NCI-H510A treated with DMSO at 0.1 percent for 48 hours (cell line): ENCODE measurements at regions not wholly inside any gene's neighbourhood (a gene's known extent, or its start where the extent isn't known, plus 50 kb on each side); places are given as distances from the start of the nearest gene placed in this dataset.
"Not testable (repeated sequence)": the region's sequence is repeated elsewhere in the genome, so short reads cannot be mapped to it uniquely, and the experiment has no call there.

Experiments used
- DNase-seq: peaks from one replicate; lab custom pipeline; 2025; lab: John Stamatoyannopoulos, UW

DNA sequence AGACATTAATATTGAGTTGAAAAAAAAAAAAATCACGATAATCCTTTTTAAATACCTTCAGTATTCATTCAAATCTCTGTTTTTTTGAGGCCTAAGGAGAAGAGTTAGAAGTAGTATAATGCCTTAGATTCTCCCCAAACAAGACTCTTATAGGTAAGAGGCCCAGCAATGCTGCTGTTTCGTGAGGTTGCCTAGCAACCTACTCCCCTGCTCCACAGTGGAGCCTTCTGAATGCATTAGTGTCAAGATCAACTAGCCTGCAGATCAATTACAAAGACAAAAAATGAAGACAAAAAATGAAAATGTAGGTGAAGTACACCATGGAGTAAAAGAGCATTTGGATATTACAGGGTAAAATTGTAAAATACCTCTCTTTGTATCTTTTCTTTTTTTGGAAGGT is 229.8 kb upstream of the LUZP2 start:
- DNase-seq, result no peak

DNA sequence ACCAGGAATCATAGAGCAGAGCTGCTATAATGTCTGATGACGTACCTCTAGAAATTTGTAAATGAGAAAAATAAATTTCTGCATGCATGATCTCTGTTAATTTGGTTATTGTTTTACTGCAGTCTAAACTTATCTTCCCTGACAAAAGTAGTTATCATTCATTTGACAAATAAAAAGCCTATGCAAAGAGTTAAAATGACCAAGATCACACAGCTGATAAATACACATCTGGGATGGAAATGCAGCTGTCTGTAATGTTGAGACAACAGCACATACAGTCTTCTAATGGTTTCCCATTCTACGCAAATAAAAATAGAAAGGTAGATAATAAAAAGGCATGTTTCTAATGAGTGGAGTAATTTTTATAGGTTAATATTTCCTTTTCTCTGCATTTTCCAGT is 225.1 kb upstream of the LUZP2 start:
- DNase-seq, result no peak

DNA sequence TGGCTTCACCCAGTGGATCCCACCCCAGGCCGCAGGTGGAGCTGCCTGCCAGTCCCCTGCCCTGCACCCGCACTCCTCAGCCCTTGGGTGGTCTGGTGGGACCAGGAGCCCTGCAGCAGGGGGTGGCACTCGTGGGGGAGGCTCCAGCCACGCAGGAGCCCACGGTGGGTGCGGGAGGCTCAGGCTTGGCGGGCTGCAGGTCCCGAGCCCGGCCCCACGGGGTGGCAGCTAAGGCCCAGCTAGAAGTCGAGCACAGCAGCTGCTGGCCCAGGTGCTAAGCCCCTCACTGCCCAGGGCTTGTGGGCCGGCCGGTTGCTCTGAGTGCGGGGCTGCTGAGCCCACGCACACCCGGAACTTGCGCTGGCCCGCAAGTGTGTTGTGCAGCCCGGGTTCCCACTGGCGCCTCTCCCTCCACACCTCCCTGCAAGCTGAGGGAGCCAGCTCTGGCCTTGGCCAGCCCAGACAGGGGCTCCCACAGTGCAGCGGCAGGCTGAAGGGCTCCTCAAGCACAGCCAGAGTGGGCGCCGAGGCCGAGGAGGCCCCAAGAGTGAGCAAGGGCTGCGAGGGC is 222.6 kb upstream of the LUZP2 start:
- DNase-seq, result not testable (repeated sequence)

DNA sequence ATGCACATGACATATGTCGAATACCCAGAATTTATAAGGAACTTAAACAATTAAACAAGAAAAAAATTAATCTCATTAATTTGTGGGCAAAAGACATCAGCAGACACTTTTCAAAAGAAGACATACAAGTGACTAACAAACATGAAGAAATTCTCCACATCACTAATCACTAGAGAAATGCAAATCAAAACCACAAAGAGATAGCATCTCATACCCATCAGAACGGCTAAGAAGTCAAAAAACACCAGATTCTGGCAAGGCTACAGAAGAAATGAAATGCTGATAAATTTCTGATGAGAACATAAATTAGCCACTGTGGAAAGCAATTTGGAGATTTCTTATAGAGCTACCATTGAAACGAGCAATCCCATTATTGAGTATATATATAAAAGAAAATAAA is 210.6 kb upstream of the LUZP2 start:
- no peak for DNase-seq

DNA sequence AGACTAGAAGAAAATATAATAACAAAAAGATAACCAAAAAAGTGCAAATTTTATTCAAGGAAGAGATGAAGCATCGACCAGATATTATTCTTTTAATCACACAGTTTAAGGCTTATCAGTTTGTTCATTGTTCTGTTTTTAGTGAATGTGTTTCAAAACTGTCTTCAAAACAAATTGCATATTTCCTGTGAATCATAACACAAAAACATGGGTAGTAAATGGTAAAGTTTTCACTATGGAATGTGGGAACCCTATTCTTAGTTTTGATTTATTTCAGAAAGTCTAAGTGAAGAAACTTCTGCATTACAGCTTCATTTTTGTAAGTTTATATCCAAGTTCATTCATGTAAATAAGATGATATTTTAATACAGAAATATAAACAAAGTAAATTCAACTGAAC is 207.6 kb upstream of the LUZP2 start:
- DNase-seq, result no peak

DNA sequence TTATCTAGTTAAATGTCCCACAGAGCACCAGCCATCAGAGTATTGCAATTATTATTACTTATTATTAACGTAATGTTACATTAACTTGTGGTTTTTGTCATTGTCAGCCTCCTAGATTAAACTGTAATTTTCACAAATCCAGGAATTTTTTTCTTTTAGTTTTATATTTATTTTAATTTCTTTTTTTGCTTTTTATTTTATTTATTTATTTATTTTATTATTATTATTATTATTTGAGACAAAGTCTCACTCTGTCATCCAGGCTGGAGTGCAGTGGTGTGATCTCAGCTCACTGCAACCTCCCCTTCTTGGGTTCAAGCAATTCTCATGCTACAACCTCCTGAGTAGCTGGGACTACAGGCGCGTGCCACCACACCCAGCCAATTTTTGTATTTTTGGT is 202.9 kb upstream of the LUZP2 start:
- no peak for DNase-seq

DNA sequence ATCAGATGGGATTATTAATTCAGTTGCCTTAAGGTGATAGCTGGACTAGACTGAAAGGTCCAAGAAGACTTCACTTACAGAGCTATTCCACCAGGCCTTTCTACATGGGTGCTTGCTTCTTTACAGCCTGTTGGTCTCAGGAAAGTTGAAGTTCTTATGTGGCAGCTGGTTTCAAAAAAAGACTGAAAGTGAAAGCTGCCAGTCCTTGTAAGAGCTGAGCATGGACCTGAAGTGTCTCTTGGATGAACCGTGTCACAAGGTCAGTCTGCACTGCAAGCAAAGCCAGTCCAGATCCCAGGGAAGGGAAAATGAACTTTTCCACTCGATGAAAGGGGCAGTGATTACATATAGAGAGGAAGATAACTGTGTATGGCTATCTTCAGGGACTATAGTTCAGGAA is 201.5 kb upstream of the LUZP2 start:
- no peak for DNase-seq

DNA sequence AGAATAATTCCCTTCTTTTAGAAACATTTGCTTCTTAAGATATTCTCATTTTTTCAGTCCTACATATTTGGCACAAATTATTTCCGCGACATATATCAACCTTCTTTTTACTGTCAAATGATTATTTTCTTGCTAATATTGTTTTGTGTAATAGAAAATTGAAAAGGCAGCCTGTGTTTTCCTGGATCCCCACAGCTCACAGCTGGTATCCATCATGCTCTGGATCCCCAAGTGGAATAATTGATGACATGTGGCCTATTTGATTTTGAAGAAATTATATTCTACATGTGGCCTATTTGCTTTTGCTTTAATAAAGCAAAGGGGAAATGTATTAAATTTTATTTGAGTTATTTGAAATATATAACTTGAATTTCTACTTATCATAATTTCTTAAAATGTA is 199.4 kb upstream of the LUZP2 start:
- DNase-seq, result no peak

DNA sequence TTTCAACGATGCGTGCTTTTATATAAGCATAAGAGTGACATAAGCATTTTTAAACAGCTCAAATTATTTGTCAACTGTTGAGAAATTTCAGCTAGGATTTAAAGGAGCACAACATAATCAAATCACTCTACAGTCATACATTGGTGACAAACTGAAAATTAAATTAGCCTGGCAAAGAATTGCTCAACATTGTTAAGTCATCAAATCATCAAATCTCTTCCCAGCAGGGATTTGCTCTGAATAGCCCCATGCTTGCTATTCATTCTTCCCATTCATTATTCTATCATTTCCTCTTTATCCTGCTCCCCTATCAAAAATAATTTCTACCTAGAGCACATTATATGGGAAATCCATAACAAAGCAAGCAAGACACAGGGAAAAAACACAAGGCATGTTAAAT is 198.7 kb upstream of the LUZP2 start:
- DNase-seq, result no peak

DNA sequence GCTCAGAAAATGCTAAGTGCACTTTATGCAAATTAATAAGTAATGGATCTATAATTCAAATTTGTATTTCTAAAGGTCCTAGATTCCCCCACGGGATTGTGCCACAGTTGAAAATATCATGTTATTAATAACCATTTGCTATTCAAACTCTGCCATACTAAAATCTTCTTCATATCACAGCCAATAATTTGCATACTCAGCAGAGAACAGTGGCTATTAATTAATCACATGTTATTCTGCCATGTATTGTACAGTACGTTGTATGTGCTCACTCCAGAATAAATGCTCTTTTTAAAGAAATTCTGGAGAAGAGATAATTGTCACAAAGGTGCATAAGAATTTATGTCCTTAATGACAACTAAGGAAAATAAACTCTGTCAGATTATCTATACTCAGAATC is 184.9 kb upstream of the LUZP2 start:
- no peak for DNase-seq

DNA sequence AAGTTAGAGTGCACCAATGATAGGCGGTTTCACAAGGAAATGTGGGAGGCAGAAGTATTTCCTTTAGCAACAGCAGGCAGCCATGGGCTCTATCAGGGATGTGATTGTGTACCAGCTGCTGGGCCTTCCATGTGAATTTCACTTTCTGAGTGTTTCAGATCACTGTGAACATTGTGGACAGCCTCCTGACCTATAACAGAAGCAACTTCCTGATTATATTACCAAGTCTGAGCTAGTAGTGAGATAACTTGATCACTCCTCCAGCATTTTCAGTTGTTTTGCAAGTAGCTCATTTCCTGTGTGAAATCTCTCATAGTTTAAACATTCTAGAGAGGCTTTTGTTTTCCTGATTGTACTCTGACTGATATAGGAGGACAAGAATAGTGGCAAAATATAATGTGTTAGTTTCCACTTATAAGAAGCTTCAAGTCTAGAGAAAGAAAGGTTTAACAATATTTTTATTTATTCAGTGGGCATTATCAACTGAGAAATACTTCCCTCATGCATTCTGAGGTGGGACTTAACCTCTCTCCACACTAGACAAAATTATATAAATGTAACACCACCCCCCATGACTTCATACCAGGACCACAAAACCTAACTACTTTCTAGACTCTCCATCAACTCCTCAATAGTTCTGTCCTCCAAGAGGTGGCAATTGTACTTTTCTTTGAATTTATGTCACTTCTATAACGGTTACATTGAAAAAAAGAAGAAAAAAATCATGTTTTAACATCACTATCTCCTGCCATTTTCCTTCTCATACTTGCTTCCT is 184.2 kb upstream of the LUZP2 start:
- no peak for DNase-seq

DNA sequence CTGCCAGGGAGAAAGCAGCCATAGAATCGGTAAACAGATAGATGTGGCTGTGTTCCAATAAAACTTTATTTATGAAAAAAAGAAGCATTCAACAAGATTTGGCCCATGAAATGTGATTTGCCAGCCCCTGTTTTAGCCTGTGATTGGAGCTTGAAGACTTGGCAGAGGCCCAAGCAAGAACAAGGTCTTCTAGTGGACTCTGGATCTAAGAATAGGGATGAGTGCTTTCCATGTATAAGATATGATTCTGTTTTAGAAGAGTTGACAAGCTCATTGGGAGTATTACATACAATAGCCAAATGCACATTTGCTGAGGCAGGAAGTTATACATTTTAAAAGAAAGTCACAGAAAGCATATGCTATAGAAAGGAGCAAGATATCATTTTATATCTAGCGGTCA is 175.6 kb upstream of the LUZP2 start:
- no peak for DNase-seq

DNA sequence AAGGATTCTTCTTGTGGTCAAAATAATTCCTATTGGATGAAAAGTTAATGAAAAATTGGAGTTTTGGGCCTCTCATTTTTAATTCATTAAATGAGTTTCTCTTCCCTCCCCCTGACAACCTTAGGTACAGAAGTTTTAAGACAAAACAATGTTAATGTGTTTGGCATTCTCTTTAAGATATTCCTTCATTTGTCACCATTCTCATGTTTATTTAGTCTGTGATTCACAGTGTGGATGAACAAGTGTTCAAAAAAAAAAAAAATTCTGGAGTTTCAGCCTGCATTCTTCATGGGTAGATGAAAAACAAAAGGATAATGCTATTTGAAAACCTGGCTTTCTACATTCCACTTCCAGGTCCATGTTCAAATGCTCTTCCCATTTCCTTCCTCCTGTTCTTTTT is 172.6 kb upstream of the LUZP2 start:
- DNase-seq, result no peak

DNA sequence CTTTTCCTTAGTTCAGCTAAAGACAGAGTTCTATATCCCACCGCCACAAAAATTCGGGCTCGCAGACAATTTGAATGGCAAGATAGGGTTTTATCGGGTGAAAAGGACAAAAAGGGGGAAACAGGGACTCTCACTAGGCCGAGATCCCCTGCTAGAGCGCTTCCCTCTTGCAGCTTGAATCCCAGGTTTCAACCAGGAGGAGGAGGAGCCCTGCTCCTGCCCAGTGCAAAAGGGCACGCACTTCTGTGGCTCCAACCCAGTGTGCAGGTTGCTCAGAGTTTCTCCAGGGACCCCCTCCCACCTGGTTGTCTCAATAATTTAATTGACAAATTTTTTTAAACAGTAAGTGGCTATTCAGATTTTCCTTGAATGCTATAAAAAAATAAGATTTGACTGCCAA is 152.6 kb upstream of the LUZP2 start:
- no peak for DNase-seq

DNA sequence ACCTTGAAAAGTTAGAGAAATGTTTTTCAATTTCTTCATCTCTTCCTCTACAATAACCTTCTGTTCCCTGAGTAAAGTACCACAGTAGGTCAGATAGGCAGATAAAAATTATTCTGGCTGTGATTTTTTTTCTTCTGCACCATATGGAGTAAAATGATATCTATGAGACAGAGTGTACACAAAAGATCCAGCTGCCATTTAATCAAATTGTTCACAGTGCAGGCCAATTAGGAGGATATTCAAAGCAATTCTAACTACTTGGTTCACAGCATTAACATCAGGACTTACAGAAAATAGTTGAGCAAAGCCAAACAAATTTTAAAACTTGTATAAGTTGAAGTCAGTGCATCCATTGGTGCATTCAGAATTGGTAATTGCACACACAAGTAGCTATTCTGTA is 147.9 kb upstream of the LUZP2 start:
- DNase-seq, result no peak

DNA sequence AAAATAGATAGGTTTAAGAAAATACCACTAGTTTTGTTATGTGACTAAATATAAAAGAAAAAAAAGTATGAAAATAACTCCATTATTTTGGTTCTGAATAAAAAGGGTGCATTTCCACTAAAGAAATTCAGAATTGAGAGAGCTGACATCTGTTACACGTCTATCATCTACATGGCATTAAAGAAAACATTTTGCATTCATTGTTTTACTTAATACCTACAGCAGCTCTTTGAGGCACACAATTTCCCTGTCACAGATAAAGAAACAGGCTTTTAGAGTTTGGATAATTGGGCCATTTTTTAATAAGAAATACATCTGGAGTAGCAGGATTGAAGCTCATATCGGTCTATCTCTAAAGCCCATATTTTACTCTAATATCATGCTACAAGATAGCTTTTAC is 145.7 kb upstream of the LUZP2 start:
- DNase-seq, result no peak

DNA sequence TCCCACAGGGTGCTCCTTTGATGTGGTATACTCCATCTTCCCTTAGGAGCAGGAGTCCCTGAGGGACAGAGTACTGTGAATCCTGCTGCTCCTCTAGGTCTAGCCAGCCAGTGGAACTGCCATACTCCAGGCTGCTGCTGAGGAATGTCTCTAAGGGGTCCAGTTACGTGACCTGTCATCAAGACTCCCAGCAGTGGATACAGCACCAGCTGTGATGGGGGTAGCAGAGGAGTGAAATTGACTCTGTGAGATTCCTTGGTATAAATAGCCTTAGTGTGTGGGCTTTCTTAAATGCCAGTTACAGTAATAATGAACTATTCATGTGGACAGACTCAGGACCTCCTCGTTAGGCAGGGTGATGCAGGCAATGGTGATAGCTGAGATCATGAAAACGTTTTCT is 140.4 kb upstream of the LUZP2 start:
- no peak for DNase-seq

DNA sequence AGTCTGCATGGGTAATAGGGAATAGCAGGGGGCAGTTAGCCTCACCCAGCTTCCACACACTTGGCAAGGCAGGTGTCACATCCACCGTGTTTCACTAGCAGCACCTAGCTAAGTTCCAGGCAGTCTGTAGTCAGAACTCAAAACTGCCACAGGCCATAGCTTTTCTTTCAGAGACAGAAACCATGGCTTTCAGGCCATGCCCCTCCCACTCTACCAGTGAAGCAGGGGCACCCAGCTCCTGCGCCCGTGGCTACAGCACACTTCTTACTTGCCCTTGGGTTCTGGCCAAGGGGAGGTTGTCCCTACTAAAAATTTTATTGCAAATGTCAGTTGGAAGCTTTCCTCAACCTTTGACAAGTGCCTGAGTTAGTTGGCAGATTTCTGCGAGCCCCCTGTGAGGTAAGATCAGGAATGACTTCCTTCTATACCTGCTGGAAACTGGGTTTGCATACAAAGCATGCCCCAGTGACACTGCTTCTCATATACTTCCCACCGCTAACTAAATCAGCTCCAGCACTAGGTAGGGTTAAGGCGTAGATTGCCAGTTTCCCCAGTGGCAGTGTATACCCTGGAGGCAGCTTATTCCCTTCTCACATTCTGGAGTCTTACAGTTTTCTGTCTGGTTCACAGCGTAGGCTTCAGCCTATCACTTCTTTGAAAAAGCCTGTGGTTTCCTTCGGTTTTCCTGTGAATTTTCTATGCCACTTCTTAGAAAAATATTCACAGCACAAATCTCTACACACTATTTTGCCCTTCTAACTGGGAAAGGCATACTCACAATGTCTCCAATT is 139.0 kb upstream of the LUZP2 start:
- no peak for DNase-seq

DNA sequence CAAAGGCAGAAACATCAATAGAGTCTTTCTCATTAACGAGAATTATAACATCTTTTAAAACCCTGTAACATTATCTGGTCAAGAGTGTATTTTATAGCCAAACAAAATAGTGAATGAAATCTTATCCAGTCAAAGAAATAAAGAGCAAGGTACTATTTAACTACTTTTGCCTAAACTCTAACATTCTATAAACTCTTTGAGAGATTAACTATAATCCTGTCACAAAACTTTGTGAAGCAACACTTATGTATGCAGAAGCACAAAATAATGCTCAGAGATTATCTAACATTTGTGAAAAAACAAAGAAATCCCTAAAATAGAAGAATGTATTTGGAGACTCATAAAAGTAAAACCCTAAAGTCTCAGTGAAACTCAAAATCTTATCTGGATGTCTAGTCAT is 124.4 kb upstream of the LUZP2 start:
- no peak for DNase-seq

DNA sequence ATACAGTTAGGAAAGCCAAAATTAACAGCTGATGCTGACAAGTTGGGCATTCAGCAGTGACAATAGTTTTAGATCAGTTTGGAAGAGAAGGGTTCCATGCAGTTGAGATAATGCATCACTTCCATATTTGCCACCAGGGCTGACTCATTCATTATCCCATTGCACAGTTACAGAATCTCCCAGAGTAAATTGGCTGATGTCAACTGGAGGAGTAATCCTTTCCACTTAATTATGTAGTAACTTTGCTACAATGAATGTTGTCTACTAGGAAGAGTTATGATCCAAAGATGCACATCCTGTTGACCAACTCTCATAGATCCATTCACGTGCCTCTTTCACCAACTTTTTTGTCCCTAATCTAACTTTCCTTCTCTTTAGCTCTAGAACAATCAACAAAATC is 123.3 kb upstream of the LUZP2 start:
- DNase-seq, result no peak

DNA sequence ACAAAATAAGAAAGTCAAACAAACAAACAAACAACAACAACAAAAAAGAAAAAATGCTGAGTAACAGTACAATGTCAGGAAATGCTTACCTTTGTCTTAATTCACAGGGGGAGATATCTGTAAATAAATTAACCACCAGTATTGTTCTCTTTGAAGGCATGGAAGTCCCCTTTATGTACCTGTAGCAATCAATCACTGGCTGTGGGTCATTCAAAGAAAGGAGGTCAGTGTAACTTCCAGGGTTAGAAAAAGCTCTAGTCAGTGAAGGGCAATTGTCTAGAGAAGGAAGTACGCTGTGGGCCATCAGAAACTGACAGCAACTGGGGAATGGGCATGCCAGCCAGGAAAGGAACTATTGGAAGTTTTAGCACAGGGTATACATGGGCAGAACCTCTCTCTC is 121.5 kb upstream of the LUZP2 start:
- no peak for DNase-seq

DNA sequence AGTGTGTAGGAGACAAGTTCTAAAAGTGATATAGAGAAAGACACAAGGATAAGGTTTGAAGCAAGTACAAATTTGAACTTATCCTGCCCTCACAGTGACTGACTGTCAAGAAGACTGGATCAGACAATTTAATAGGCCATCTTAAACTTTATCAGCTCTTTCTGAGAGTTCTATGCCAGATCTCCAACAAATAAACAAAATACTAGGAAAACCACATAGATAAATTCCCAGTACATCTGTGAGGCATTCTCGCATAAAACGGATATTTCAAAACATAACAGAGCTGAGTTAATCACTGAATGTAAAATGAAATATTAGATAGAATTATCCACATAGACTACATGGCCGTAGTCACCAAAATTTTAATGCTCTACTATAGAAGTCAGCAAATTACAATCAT is 120.9 kb upstream of the LUZP2 start:
- no peak for DNase-seq

DNA sequence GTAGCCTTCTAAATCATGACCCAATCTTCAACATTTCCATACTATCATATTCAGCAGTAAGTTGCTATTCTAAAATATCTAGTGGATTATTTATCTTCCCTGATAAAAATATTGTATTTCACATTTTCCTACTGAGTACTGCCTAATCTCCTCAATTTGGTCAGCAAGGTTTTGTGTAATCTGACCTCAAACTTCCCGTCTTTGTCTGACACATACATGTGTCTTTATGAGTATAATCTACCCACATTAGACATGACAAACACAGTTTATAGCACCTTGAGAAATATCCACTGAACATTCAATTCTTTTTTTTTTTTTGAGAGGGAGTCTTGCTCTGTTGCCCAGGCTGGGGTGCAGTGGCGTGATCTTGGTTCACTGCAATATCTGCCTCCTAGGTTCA is 113.7 kb upstream of the LUZP2 start:
- DNase-seq, result no peak

DNA sequence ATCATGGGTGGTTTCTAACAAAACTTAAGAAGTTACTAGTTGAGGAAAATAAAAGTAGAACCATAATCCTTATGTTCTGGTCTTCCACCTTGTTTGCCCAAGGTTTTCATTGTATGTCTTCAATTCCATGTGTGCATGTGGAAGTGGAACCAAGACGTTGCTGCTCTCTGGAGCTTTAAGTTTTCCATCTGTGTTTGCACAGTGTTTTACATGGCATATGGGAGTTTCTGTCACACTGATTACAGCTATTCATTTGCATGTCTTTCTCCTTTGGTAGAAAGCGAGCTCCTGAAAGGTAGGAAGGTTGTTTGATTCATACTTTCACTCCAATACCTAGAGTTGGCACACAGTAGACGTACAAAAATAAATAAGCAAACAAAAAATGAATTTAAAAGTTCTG is 112.6 kb upstream of the LUZP2 start:
- DNase-seq, result no peak
